Body of pancreas (tissue), 4 donors: ENCODE measurements at regions not wholly inside any gene's neighbourhood (a gene's known extent, or its start where the extent isn't known, plus 50 kb on each side); places are given as distances from the start of the nearest gene placed in this dataset.

Source experiments
- ATAC-seq: fragments of 150-250 bp; one replicate; pipeline ENCODE4 v1.9.1; 2016
- DNase-seq, 4 donors: peaks; one replicate each; pipeline ENCODE4 v3.0.0-alpha.2; 2019
- H3K27ac ChIP-seq, 4 donors: fragments of 200-600 bp; sonication (generic); 1 replicate in 3 of 4; 2 replicates in 1 of 4; pipeline versions ENCODE4 v1.5.1 to v1.6.1; 2016 to 2019; ENCODE audit warnings: mild to moderate bottlenecking in 1 of 4, mixed read lengths in 1 of 4, moderate library complexity in 1 of 4
- H3K27me3 ChIP-seq, 2 donors: fragments of 200-600 bp; sonication (generic); one replicate each; pipeline ENCODE4 v1.6.0; 2016; ENCODE audit warnings: mild to moderate bottlenecking in 1 of 2
- H3K36me3 ChIP-seq, 2 donors: fragments of 200-600 bp; sonication (generic); replicated peaks in 1 of 2; 2 replicates each; pipeline ENCODE4 v1.5.1; 2016; ENCODE audit warnings: low read depth in 2 of 2; ENCODE audit not compliant: insufficient read depth in 1 of 2
- H3K4me1 ChIP-seq: fragments of 200-600 bp; sonication (generic); one replicate; pipeline ENCODE4 v1.6.0; 2016
- H3K4me3 ChIP-seq, 2 donors: fragments of 200-600 bp; sonication (generic); 1 replicate in 1 of 2; 2 replicates in 1 of 2; pipeline ENCODE4 v1.5.1; 2016 to 2019
- H3K9me3 ChIP-seq, 3 donors: fragments of 200-600 bp; sonication (generic); 1 replicate in 2 of 3; 2 replicates in 1 of 3; pipeline ENCODE4 v1.5.1; 2016
- CTCF ChIP-seq, 7 experiments: fragments of 450-650 bp in 4 of 7; fragments of 200-600 bp in 3 of 7; sonication (generic) in 3 of 7; IDR thresholded peaks; one replicate each; pipeline ENCODE4 v1.5.1; 2016 to 2019; ENCODE audit warnings: antibody characterized with exemption in 7 of 7
- POLR2A ChIP-seq, 3 donors: fragments of 450-650 bp; IDR thresholded peaks; one replicate each; pipeline ENCODE4 v1.6.1; 2016; ENCODE audit warnings: antibody characterized with exemption in 3 of 3, mild to moderate bottlenecking in 2 of 3
- WGBS, 2 donors: methylation state at CpG; one replicate each; pipeline ENCODE4 v1.1.5; 2017; 5-methylcytosine and 5-hydroxymethylcytosine counted together
- intact Hi-C: fragments of 100-400 bp; cut with DNase I; formaldehyde crosslinking; loops from one replicate; pipeline ENCODE4 v1.15.1; 2023

GRCh38 chr12:74328623-74329022, 209.0 kb upstream of the ATXN7L3B start:
- 70 to 86% methylated on average over 2 of the region's 2 CpGs for WGBS, 2 donors
- H3K36me3 ChIP-seq: no peaks in the 10 kb centered on the region
- H3K4me1 ChIP-seq: no peaks in the 10 kb centered on the region
- no peak for TF ChIP-seq POLR2A (IDR thresholded peaks at IDR 0.05)
- TF ChIP-seq CTCF (IDR thresholded peaks at IDR 0.05): no peak
- H3K27ac ChIP-seq: no peak overlapping the region
- ATAC-seq: no peak
- intact Hi-C loops: no loop called here
- no peaks in the 10 kb centered on the region for H3K27me3 ChIP-seq
- H3K4me3 ChIP-seq: no peak overlapping the region
- DNase-seq: no peak
- H3K9me3 ChIP-seq: no peaks in the 10 kb centered on the region

- TF ChIP-seq CTCF (IDR thresholded peaks at IDR 0.05): no peak
- Histone ChIP-seq H3K4me3 (no peak overlapping the region), H3K9me3 (no peaks in the 10 kb centered on the region), H3K36me3 (no peaks in the 10 kb centered on the region), H3K27ac (no peak overlapping the region), H3K4me1 (no peaks in the 10 kb centered on the region), H3K27me3 (no peaks in the 10 kb centered on the region)
- DNase-seq (no peak), ATAC-seq (no peak)
- intact Hi-C loops: no loop called here
These were observed 202.9 kb upstream of the ATXN7L3B start for GRCh38 chr12:74334780-74335179.

- DNase-seq (no peak), ATAC-seq (no peak)
- Histone ChIP-seq H3K4me3 (no peak overlapping the region), H3K27me3 (no peaks in the 10 kb centered on the region), H3K4me1 (no peaks in the 10 kb centered on the region), H3K36me3 (no peaks in the 10 kb centered on the region), H3K27ac (no peak overlapping the region), H3K9me3 (no peaks in the 10 kb centered on the region)
- intact Hi-C loops: no loop called here
- WGBS, 2 donors: 36 to 43% methylated on average over 1 of the region's 1 CpG
- TF ChIP-seq CTCF (IDR thresholded peaks at IDR 0.05) (no peak), POLR2A (IDR thresholded peaks at IDR 0.05) (no peak)
These were observed 199.7 kb upstream of the ATXN7L3B start for GRCh38 chr12:74337951-74338350.

- intact Hi-C loops: no loop called here
These were observed 198.4 kb upstream of the ATXN7L3B start for GRCh38 chr12:74339211-74339610.

More at GRCh38 chr12:74339211-74339610, 198.4 kb upstream of the ATXN7L3B start:
- ATAC-seq: no peak
- DNase-seq: no peak
- Histone ChIP-seq H3K36me3 (no peaks in the 10 kb centered on the region), H3K27ac (no peak overlapping the region), H3K4me1 (no peaks in the 10 kb centered on the region), H3K9me3 (no peaks in the 10 kb centered on the region), H3K27me3 (no peaks in the 10 kb centered on the region), H3K4me3 (no peak overlapping the region)
- 39 to 50% methylated on average over 2 of the region's 2 CpGs for WGBS, 2 donors
- TF ChIP-seq POLR2A (IDR thresholded peaks at IDR 0.05) (no peak), CTCF (IDR thresholded peaks at IDR 0.05) (no peak)
